HG02763 (cell line): ENCODE measurements at regions not wholly inside any gene's neighbourhood (a gene's known extent, or its start where the extent isn't known, plus 50 kb on each side); places are given as distances from the start of the nearest gene placed in this dataset.
"Not testable (repeated sequence)": the region's sequence is repeated elsewhere in the genome, so short reads cannot be mapped to it uniquely, and the experiment has no call there.

Experiments
- ATAC-seq: cut with Tn5 transposase; IDR thresholded peaks from one replicate; pipeline ENCODE4 v1.9.1; 2021; ENCODE audit warnings: mild to moderate bottlenecking, moderate library complexity; ENCODE audit not compliant: unreplicated experiment

DNA sequence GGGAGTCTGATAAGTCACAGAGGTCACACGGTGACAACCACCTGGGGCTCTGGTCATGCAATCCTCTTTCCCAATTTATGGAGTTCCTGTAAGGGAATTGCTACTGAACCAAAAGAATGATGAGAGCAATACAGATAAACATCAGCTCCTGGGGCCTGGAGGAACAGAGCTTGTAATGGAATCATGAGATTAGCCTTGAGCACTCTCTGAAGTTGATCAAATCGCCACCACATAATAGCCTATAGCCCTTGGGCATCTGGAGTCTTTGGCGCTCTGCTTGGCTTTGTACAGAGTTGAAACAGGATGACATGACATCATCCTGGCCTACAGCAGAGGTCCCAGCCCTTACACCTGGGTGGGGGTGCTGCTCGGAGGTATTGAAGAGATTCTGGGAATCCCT is 154.3 kb upstream of the DTNBP1 start:
- ATAC-seq = no peak

GRCh38 chr6:15816661-15817060 is 153.8 kb upstream of the DTNBP1 start:
- ATAC-seq = no peak

DNA sequence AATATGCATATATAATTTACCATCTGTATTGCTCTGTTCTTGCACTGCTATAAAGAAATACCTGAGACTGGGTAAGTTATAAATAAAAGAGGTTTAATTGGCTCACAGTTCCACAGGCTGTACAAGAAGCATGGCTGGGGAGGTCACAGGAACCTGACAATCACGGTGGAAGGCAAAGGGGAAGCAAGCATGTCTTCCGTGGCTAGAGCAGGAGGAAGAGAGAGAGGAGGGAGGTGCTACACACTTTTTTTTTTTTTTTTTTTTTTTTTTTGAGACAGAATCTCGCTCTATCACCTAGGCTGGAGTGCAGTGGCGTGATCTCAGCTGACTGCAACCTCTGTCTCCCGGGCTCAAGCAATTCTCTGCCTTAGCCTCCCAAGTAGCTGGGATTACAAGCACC is 150.9 kb upstream of the DTNBP1 start:
- not testable (repeated sequence) for ATAC-seq

DNA sequence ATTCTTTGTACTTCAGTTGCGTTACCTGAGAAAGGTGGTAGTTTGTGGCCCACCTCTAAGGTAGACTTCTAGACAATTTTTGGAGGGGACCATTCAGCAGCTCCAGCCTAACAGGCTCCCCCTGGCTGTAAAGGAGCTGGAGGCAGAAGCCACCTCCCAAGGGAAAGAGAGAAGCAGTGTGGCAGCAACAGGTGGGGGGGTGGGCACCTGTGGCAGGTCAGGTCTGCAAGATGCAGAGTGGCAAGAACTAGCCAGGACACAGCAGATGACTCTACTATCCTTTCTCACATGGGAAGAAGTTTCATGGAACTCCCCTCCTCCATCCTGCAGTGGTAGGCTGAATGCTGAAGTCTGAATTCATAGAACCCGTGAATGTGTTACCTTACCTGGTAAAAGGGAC is 148.3 kb upstream of the DTNBP1 start:
- ATAC-seq = no peak

GRCh38 chr6:15810618-15811017 is 147.8 kb upstream of the DTNBP1 start:
- no peak for ATAC-seq

- ATAC-seq = no peak
Observed at GRCh38 chr6:15809367-15809766, 146.5 kb upstream of the DTNBP1 start.

GRCh38 chr6:15804164-15805154 is 141.6 kb upstream of the DTNBP1 start:
- no peak for ATAC-seq

- no peak for ATAC-seq
Observed at GRCh38 chr6:15802466-15802865, 139.6 kb upstream of the DTNBP1 start.

DNA sequence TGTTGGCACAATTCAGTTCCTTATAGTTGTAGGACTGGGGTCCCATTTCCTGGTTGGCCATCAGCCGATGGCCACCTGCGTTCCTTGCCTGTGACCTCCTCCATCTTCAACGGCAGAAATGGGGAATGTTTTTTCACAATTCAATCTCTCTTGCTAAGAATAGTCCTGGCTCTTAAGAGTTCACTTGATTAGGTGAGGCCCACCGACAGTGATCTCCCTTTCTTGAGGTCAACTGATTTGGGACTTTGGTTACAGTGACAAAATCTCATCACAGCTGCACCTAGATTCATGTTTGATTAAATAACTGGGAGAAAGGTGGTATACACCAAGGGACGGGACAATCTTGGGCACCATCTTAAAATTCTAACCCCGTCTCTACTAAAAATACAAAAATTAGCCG is 139.1 kb upstream of the DTNBP1 start:
- no peak for ATAC-seq

DNA sequence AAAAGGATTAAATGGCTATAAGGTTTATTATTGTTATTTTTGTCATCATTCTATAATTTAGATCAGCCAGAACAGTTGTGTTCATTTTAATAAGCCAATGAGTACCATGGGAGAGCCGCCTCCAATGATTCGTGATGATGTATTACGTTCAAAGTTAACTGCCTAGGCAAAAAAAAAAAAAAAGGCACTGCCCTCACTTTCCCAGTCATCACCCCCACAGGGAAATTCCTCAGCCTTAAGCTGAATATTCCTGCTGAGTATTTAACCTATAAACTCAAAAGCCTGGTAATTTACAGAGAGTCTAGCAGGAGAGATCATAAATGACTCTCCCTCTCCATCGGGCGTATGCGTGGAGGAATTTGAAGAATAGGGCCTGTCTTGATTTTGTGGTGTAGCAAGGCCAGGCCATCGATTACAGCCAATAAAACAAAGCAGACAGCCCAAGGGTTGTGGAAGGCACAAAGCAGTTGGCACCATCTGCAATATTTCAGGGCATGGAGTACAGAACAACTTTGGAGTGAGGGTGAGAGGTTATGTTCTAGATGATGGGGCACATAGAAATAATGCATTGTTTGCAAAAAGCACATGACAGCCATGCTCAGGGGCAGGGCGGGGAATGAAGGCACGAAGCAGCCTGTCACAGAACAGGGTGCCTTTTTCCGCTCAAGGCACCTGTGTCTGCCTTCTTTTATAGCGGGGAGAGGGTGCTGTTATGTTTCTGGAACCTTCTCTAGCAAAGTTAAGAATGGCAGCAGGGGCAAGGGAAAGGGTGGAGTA is 138.2 kb upstream of the DTNBP1 start:
- no peak for ATAC-seq

DNA sequence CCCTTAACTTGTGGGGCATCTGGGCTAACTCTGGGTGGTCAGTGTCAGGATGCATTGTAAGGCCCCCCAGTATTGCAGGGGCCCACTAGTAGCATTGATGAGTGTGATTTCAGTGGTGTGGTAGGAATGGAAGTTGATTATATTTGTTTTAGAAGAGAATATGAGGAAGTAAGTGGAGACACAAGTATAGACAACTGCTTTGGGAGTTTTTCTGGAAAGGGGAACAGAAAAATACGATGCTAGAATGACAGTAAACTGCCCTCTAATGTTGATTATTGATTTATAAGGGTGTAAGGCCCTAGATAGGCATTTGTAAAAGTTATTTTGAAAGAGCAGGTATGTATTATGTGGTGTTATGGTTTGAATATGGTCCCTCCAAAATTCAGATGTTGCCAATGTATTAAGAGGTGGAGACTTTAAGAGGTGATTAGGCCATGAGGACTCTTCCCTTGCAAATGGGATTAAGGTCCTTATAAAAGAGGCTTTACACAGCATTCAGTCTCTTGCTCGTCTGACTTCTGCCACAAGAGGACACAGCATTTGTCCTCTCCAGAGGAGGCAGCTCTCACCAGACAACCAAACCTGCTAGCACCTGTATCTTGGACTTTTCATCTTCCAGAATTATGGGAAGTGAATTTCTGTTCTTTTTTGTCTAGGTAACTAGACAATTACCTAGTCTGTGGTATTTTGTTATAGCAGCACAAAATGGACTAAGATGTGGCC is 135.9 kb upstream of the DTNBP1 start:
- ATAC-seq = no peak

- no peak for ATAC-seq
Observed at GRCh38 chr6:15796844-15797243, 134.0 kb upstream of the DTNBP1 start.

DNA sequence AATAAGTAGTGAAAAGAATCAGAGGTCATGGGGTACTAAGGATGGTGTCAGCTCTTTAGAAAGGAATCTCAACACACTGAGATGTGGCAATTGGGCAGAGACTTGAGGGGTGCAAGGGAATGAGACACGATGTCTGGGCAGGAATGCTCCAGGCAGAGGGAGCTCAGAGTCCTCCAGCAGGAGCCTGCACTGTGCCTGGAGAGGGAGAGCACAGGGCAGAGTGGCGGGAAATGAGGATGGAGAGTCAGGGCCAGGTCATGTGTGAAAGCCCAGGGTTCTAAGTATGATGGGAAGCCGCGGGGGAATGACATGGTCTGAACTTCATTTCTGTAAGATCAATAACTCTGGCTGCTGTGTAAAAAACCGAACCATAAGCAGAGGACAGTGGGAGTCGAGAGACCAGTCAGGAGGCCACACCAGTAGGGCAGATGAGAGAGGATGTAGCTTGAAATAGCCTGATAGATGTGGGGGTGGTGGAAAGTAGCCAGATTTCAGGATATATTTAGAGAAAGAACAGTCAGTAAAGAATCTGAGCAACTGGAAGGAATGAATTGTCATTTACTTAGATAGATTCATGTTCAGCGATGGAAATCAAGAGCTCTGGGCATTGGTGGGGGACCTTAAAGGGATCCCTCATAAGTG is 133.4 kb upstream of the DTNBP1 start:
- ATAC-seq = no peak

DNA sequence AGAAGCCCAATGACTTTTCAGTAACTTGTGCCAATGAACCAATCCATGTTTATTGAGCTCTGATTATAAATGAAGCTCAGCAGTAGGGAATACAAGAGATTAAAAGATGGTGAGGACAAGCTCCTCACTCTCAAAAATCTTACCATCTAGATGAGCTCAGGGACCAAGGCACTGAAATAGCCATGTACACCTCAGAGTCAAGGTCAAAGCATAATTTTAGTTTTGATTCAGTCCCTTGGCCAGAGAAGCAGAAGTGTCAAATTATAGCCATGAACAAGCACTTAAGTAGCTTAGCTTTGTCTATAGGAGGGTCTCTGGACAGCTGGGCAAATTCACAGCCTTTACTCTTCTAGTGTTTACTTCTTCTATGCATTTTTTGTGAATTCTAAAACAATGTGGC is 131.0 kb upstream of the DTNBP1 start:
- ATAC-seq = no peak

GRCh38 chr6:15793288-15793687 is 130.5 kb upstream of the DTNBP1 start:
- ATAC-seq = no peak

GRCh38 chr6:15792842-15793241 is 130.0 kb upstream of the DTNBP1 start:
- ATAC-seq = no peak

- no peak for ATAC-seq
Observed at GRCh38 chr6:15791448-15792181, 128.8 kb upstream of the DTNBP1 start.

DNA sequence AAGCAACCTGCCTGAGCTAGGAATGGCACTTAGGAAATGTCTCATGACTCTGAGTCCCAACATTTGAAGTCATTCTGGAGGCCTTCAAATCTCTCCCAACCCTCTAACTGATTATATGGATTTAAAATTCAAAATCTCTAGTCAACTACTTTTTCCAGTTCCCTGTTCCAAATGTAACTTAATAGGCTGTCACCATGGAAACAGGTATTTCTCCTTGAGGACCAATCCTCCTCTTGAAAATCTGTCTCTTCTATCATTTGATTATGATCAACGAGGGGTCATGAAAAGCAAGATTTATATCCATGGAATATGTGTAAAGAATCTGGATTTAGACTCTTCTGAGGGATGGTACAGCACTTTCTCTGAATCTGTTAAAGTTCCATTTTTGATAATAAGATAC is 127.3 kb upstream of the DTNBP1 start:
- no peak for ATAC-seq

GRCh38 chr6:15786846-15787245 is 124.0 kb upstream of the DTNBP1 start:
- no peak for ATAC-seq

- ATAC-seq = no peak
Observed at GRCh38 chr6:15783484-15783883, 120.7 kb upstream of the DTNBP1 start.
